HCT116 (cell line): ENCODE measurements at regions not wholly inside any gene's neighbourhood (a gene's known extent, or its start where the extent isn't known, plus 50 kb on each side); places are given as distances from the start of the nearest gene placed in this dataset.

Experiments used
- ATAC-seq: fragments of 200-7000 bp; cut with Tn5 transposase; 2 replicates; pipeline ENCODE4 v1.9.1; 2020; ENCODE audit warnings: mild to moderate bottlenecking, moderate library complexity
- BruUV-seq: library from RNA; stranded (reverse); fragments of 400-500 nt; replicated peaks from 2 replicates; lab custom pipeline; 2021; lab: Mats Ljungman, UMichigan
- CTCF ChIA-PET: fragments of 300-600 bp; sonication (Branson Sonifier 250); formaldehyde crosslinking; loops from one replicate; lab custom pipeline; 2021; ENCODE audit warnings: antibody characterized with exemption; lab: Charles Lee
- POLR2A ChIA-PET: fragments of 300-600, 350-600 bp; sonication (Branson Sonifier 250); formaldehyde crosslinking; loops from one replicate; lab custom pipeline; 2021; ENCODE audit warnings: antibody characterized with exemption; lab: Charles Lee
- RAD21 ChIA-PET, 2 experiments: fragments of 300-600 bp; sonication (Branson Sonifier 250); formaldehyde crosslinking; loops; one replicate each; lab custom pipeline; 2023; ENCODE audit warnings: low total read pairs in 2 of 2; ENCODE audit not compliant: uncharacterized antibody in 2 of 2, unreplicated experiment in 2 of 2, low non-redundant PET in 1 of 2; lab: Charles Lee
- DNase-seq: peaks from one replicate; pipeline ENCODE4 v3.0.0-alpha.2; 2010; ENCODE audit warnings: low read depth, low spot score
- H2AFZ ChIP-seq: fragments of 200-600 bp; shearing (Covaris generic), sonication (generic); 2 replicates; pipeline ENCODE4 v1.6.1; 2017; ENCODE audit warnings: low read depth, mixed run types, mixed read lengths, antibody characterized with exemption, low read length; ENCODE audit not compliant: poor library complexity, severe bottlenecking
- H3K27ac ChIP-seq: 2 replicates; pipeline ENCODE4 v1.5.1; 2012; ENCODE audit warnings: low read depth, low read length
- H3K27me3 ChIP-seq: fragments of 200-600 bp; sonication (generic); 2 replicates; pipeline ENCODE4 v1.6.1; 2016; ENCODE audit warnings: mixed run types, low read length, mixed read lengths; ENCODE audit not compliant: insufficient read depth
- H3K36me3 ChIP-seq, 2 experiments: fragments of 200-500 bp in 1 of 2; fragments of 200-600 bp in 1 of 2; sonication (Bioruptor generic) in 1 of 2; sonication (generic) in 1 of 2; 2 replicates each; pipeline versions ENCODE4 v1.5.1 to v1.6.1; 2014 to 2016; ENCODE audit warnings: low read length in 2 of 2, inconsistent platforms in 1 of 2, mixed read lengths in 1 of 2, mixed run types in 1 of 2; ENCODE audit not compliant: insufficient read depth in 2 of 2, control insufficient read depth in 1 of 2
- H3K4me1 ChIP-seq, 2 experiments: fragments of 200-600 bp in 1 of 2; sonication (generic) in 1 of 2; 2 replicates each; pipeline versions ENCODE4 v1.5.1 to v1.6.1; 2012 to 2017; ENCODE audit warnings: low read length in 2 of 2, inconsistent platforms in 1 of 2, mild to moderate bottlenecking in 1 of 2, mixed read lengths in 1 of 2, mixed run types in 1 of 2, moderate library complexity in 1 of 2; ENCODE audit not compliant: insufficient read depth in 2 of 2, control insufficient read depth in 1 of 2
- H3K4me2 ChIP-seq: fragments of 200-600 bp; sonication (generic); 2 replicates; pipeline ENCODE4 v1.6.1; 2017; ENCODE audit warnings: mixed run types, low read length, mixed read lengths
- H3K4me3 ChIP-seq, 2 experiments: fragments of 200-600 bp in 1 of 2; sonication (generic) in 1 of 2; replicated peaks in 1 of 2; 2 replicates each; pipeline ENCODE4 v1.5.1; 2011 to 2016; ENCODE audit warnings: low read length in 2 of 2, control low read depth in 1 of 2, low read depth in 1 of 2, mild to moderate bottlenecking in 1 of 2, mixed read lengths in 1 of 2, mixed run types in 1 of 2
- H3K79me2 ChIP-seq: fragments of 200-600 bp; sonication (generic); 2 replicates; pipeline ENCODE4 v1.6.1; 2017; ENCODE audit warnings: mild to moderate bottlenecking, mixed run types, low read length, moderate library complexity, mixed read lengths; ENCODE audit not compliant: insufficient read depth
- H3K9ac ChIP-seq: fragments of 200-600 bp; sonication (generic); 2 replicates; pipeline ENCODE4 v1.6.1; 2016; ENCODE audit warnings: low read length, mixed read lengths
- H3K9me2 ChIP-seq: fragments of 200-600 bp; sonication (generic), shearing (Covaris generic); 2 replicates; pipeline ENCODE4 v1.6.1; 2017; ENCODE audit warnings: mixed run types, mild to moderate bottlenecking, moderate library complexity; ENCODE audit not compliant: insufficient read depth
- H3K9me3 ChIP-seq, 2 experiments: fragments of 200-500 bp in 1 of 2; fragments of 200-600 bp in 1 of 2; sonication (Bioruptor generic) in 1 of 2; sonication (generic) in 1 of 2; 2 replicates each; pipeline ENCODE4 v1.6.1; 2014 to 2017; ENCODE audit warnings: low read length in 2 of 2, mixed read lengths in 2 of 2, inconsistent platforms in 1 of 2, low read depth in 1 of 2, mild to moderate bottlenecking in 1 of 2, mixed run types in 1 of 2, moderate library complexity in 1 of 2; ENCODE audit not compliant: control insufficient read depth in 1 of 2, insufficient read depth in 1 of 2
- H4K20me1 ChIP-seq: fragments of 200-600 bp; sonication (generic), shearing (Covaris generic); 2 replicates; pipeline ENCODE4 v1.6.1; 2017; ENCODE audit warnings: mixed run types, mild to moderate bottlenecking, moderate library complexity; ENCODE audit not compliant: insufficient read depth
- CEBPB ChIP-seq: IDR thresholded peaks from 2 replicates; pipeline ENCODE4 v1.6.1; 2012; ENCODE audit warnings: low read depth
- EGR1 ChIP-seq: IDR thresholded peaks from 2 replicates; pipeline ENCODE4 v1.6.1; 2012; ENCODE audit warnings: low read depth
- EZH2 ChIP-seq: fragments of 200-600 bp; sonication (generic); IDR thresholded peaks from 2 replicates; pipeline ENCODE4 v1.6.1; 2017; ENCODE audit warnings: antibody characterized with exemption, mixed run types
- EZH2phosphoT487 ChIP-seq: fragments of 200-600 bp; IDR thresholded peaks from 2 replicates; pipeline ENCODE4 v1.6.1; 2018; ENCODE audit warnings: antibody characterized with exemption, borderline replicate concordance
- JUND ChIP-seq: IDR thresholded peaks from 2 replicates; pipeline ENCODE4 v1.6.1; 2012
- POLR2A ChIP-seq: IDR thresholded peaks from 2 replicates; pipeline ENCODE4 v1.7.0; 2011; ENCODE audit warnings: borderline replicate concordance; ENCODE audit not compliant: insufficient read depth, insufficient read length; ENCODE audit errors: extremely low read depth
- POLR2AphosphoS5 ChIP-seq: IDR thresholded peaks from 2 replicates; pipeline ENCODE4 v1.6.1; 2011; ENCODE audit warnings: mild to moderate bottlenecking, low read depth, low read length, moderate library complexity
- RAD21 ChIP-seq: IDR thresholded peaks from 2 replicates; pipeline ENCODE4 v1.6.1; 2012; ENCODE audit warnings: low read depth, mild to moderate bottlenecking
- SIN3A ChIP-seq: IDR thresholded peaks from 2 replicates; pipeline ENCODE4 v1.6.1; 2012; ENCODE audit warnings: low read depth
- YY1 ChIP-seq: IDR thresholded peaks from 2 replicates; pipeline ENCODE4 v1.6.1; 2011; ENCODE audit warnings: low read length, low read depth, moderate library complexity, mild to moderate bottlenecking; ENCODE audit not compliant: insufficient replicate concordance; ENCODE audit errors: extremely low read depth
- ZFX ChIP-seq: fragments of 450-650 bp; IDR thresholded peaks from 2 replicates; pipeline ENCODE4 v1.6.1; 2017
- ZNF274 ChIP-seq: fragments of 200-500 bp; sonication (Bioruptor generic); IDR thresholded peaks from 2 replicates; pipeline ENCODE4 v1.6.1; 2014; ENCODE audit warnings: mild to moderate bottlenecking, low read depth, low read length, inconsistent platforms
- intact Hi-C: fragments of 100-400 bp; cut with micrococcal nuclease; formaldehyde crosslinking; loops from 2 replicates; pipeline ENCODE4 v1.10.0; 2022
- TF ChIP-seq, protein P1 (sequence below): IDR thresholded peaks from 2 replicates; pipeline ENCODE4 v1.6.1; 2012; ENCODE audit warnings: low read depth
- TF ChIP-seq, protein P2 (sequence below): IDR thresholded peaks from 2 replicates; pipeline ENCODE4 v1.6.1; 2012
- TF ChIP-seq, protein P3 (sequence below): IDR thresholded peaks from 2 replicates; pipeline ENCODE4 v1.6.1; 2012

DNA sequence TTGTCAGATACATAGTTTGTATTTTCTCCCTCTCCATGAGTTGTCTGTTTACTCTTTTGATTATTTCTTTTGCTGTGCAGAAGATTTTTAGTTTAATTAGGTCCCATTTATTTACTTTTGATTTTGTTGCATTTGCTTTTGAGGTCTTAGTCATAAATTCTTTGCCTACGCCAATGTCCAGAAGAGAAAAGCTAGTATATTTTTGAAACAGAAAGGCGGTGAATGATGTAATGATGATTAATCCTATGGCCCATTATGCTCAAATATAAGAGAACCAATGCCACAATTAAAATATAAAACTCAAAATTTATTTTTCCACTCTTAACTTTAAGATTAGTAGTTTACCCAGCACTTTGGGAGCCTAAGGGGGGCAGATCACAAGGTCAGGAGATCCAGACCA, 59.8 kb upstream of the SMIM36 start:
- Histone ChIP-seq H3K9ac (no peak overlapping the region), H3K4me3 (no peak overlapping the region), H3K36me3 (no peaks in the 10 kb centered on the region), H3K79me2 (no peaks in the 10 kb centered on the region), H2AFZ (no peak overlapping the region), H3K27ac (no peak overlapping the region), H3K4me2 (no peak overlapping the region), H3K9me2 (no peaks in the 10 kb centered on the region)
- ATAC-seq: no peak
- no peak for TF ChIP-seq POLR2A
- no peak for TF ChIP-seq CEBPB
- TF ChIP-seq JUND: no peak
- TF ChIP-seq, protein P1, sequence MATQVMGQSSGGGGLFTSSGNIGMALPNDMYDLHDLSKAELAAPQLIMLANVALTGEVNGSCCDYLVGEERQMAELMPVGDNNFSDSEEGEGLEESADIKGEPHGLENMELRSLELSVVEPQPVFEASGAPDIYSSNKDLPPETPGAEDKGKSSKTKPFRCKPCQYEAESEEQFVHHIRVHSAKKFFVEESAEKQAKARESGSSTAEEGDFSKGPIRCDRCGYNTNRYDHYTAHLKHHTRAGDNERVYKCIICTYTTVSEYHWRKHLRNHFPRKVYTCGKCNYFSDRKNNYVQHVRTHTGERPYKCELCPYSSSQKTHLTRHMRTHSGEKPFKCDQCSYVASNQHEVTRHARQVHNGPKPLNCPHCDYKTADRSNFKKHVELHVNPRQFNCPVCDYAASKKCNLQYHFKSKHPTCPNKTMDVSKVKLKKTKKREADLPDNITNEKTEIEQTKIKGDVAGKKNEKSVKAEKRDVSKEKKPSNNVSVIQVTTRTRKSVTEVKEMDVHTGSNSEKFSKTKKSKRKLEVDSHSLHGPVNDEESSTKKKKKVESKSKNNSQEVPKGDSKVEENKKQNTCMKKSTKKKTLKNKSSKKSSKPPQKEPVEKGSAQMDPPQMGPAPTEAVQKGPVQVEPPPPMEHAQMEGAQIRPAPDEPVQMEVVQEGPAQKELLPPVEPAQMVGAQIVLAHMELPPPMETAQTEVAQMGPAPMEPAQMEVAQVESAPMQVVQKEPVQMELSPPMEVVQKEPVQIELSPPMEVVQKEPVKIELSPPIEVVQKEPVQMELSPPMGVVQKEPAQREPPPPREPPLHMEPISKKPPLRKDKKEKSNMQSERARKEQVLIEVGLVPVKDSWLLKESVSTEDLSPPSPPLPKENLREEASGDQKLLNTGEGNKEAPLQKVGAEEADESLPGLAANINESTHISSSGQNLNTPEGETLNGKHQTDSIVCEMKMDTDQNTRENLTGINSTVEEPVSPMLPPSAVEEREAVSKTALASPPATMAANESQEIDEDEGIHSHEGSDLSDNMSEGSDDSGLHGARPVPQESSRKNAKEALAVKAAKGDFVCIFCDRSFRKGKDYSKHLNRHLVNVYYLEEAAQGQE: no peak
- TF ChIP-seq, protein P2, sequence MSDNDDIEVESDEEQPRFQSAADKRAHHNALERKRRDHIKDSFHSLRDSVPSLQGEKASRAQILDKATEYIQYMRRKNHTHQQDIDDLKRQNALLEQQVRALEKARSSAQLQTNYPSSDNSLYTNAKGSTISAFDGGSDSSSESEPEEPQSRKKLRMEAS: no peak
- no peak for TF ChIP-seq EGR1
- TF ChIP-seq SIN3A: no peak
- TF ChIP-seq, protein P3, sequence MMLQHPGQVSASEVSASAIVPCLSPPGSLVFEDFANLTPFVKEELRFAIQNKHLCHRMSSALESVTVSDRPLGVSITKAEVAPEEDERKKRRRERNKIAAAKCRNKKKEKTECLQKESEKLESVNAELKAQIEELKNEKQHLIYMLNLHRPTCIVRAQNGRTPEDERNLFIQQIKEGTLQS: no peak
- TF ChIP-seq YY1: no peak
- no peak for TF ChIP-seq EZH2phosphoT487
- no peak for TF ChIP-seq EZH2
- TF ChIP-seq POLR2AphosphoS5: no peak
- no peak for TF ChIP-seq ZNF274
- no peak for TF ChIP-seq ZFX
- no peak for TF ChIP-seq RAD21
- TF ChIP-seq, all 23 proteins: peak for 0
- intact Hi-C loops: no loop called here
- Histone ChIP-seq H3K9me3 (no peaks in the 10 kb centered on the region), H3K4me1 (peaks cover 0 to 4% of the 10 kb centered on the region in 2 experiments; a peak in 1 of 4 replicates), H4K20me1 (no peaks in the 10 kb centered on the region), H3K27me3 (peaks cover 54% of the 10 kb centered on the region)
- BruUV-seq: no TSS peak
- no peak for DNase-seq
- RAD21 ChIA-PET: no interaction called here
- CTCF ChIA-PET: no interaction called here
- POLR2A ChIA-PET: interaction anchor here (0.7 kb wide), 1 partner anchor 47 kb away, joined by 3 read pairs; no protein-coding TSS in a partner anchor
